A549 (cell line): ENCODE measurements at regions not wholly inside any gene's neighbourhood (a gene's known extent, or its start where the extent isn't known, plus 50 kb on each side); places are given as distances from the start of the nearest gene placed in this dataset.

Source experiments
- ATAC-seq, 2 experiments: fragments of 200-7000 bp in 1 of 2; fragments of >200 bp in 1 of 2; cut with Nextera tagmentation in 1 of 2; cut with Tn5 transposase in 1 of 2; 3 replicates each; pipeline versions ENCODE4 v1.8.0 to v1.9.1; 2018 to 2020; ENCODE audit warnings: mild to moderate bottlenecking in 1 of 2, moderate library complexity in 1 of 2
- CTCF ChIA-PET: fragments of 300-600 bp; sonication (Branson Sonifier 250); formaldehyde crosslinking; extraction: SDS; loops from one replicate; lab custom pipeline; 2021; ENCODE audit warnings: antibody characterized with exemption, inconsistent platforms; lab: Yijun Ruan, JAX
- POLR2A ChIA-PET: fragments of 350-600 bp; formaldehyde crosslinking; extraction: SDS; loops from one replicate; lab custom pipeline; 2021; ENCODE audit warnings: antibody characterized with exemption, inconsistent platforms; lab: Yijun Ruan, JAX
- DNase-seq, 2 experiments: peaks; one replicate each; pipeline versions ENCODE4 v3.0.0 to v3.0.0-alpha.2; 2011 to 2016; ENCODE audit warnings: low read depth in 1 of 2, low spot score in 1 of 2
- FAIRE-seq: peaks from 2 replicates; lab custom pipeline; 2011; peaks lifted over from hg19 to GRCh38; lab: Jason Lieb, UNC
- H3K27ac ChIP-seq, 2 experiments: fragments of >200 bp; sonication (Bioruptor Twin); formaldehyde crosslinking; 3 replicates each; pipeline ENCODE4 v1.5.1; 2016 to 2017
- H3K4me1 ChIP-seq: fragments of >200 bp; sonication (Bioruptor Twin); formaldehyde crosslinking; 3 replicates; pipeline ENCODE4 v1.6.1; 2016
- H3K4me2 ChIP-seq: fragments of >200 bp; sonication (Bioruptor Twin); formaldehyde crosslinking; 3 replicates; pipeline ENCODE4 v1.6.1; 2016
- H3K4me3 ChIP-seq: fragments of >200 bp; sonication (Bioruptor Twin); formaldehyde crosslinking; 3 replicates; pipeline ENCODE4 v1.5.1; 2016
- H3K9me3 ChIP-seq: fragments of >200 bp; sonication (Bioruptor Twin); formaldehyde crosslinking; 3 replicates; pipeline ENCODE4 v1.6.1; 2016
- CBX8 ChIP-seq: fragments of 200-600 bp; sonication (generic); IDR thresholded peaks from 2 replicates; pipeline ENCODE4 v1.6.1; 2016
- CHD2 ChIP-seq: fragments of 150-350 bp; IDR thresholded peaks from 2 replicates; pipeline ENCODE4 v1.6.1; 2014; ENCODE audit warnings: low read length; ENCODE audit not compliant: partially characterized antibody
- FOSL2 ChIP-seq, 2 experiments: fragments of 450-650 bp in 1 of 2; fragments of >200 bp in 1 of 2; sonication (Bioruptor Twin) in 1 of 2; formaldehyde crosslinking; IDR thresholded peaks; 2 replicates each; pipeline versions ENCODE4 v1.5.0 to v1.6.1; 2016 to 2020; ENCODE audit warnings: mild to moderate bottlenecking in 1 of 2, moderate library complexity in 1 of 2
- HOXB5 ChIP-seq: fragments of 250-450 bp; sonication (Bioruptor Pico); IDR thresholded peaks from 2 replicates; pipeline ENCODE4 v1.5.0; 2020; ENCODE audit warnings: mild to moderate bottlenecking, moderate library complexity
- JUNB ChIP-seq: fragments of >200 bp; sonication (Bioruptor Twin); formaldehyde crosslinking; IDR thresholded peaks from 2 replicates; pipeline ENCODE4 v1.6.1; 2016
- MAZ ChIP-seq: fragments of 150-350 bp; IDR thresholded peaks from 2 replicates; pipeline ENCODE4 v1.6.1; 2014; ENCODE audit warnings: antibody characterized with exemption, low read depth, low read length, borderline replicate concordance
- POLR2AphosphoS2 ChIP-seq: conservative IDR thresholded peaks from 2 replicates; pipeline ENCODE4 v1.6.1; 2012; ENCODE audit warnings: low read length, improper control_type of control experiment, inconsistent platforms
- SMC3 ChIP-seq: fragments of >200 bp; sonication (Bioruptor Twin); formaldehyde crosslinking; IDR thresholded peaks from 3 replicates; pipeline ENCODE4 v1.6.1; 2018; ENCODE audit warnings: inconsistent platforms
- TFCP2L1 ChIP-seq: fragments of 250-450 bp; sonication (Bioruptor Pico); IDR thresholded peaks from 2 replicates; pipeline ENCODE4 v1.5.0; 2021; ENCODE audit warnings: mild to moderate bottlenecking
- ZC3H11A ChIP-seq: fragments of 450-650 bp; IDR thresholded peaks from 2 replicates; pipeline ENCODE4 v1.6.1; 2014; ENCODE audit warnings: antibody characterized with exemption, mild to moderate bottlenecking
- WGBS: methylation state at CpG from one replicate; pipeline ENCODE4 v1.1.6; 2017; ENCODE audit errors: missing lambda C conversion rate; 5-methylcytosine and 5-hydroxymethylcytosine counted together
- TF ChIP-seq, protein P1 (sequence below): fragments of >200 bp; sonication (Bioruptor Twin); formaldehyde crosslinking; IDR thresholded peaks from 3 replicates; pipeline ENCODE4 v1.6.1; 2016
- TF ChIP-seq, protein P2 (sequence below): fragments of 450-650 bp; IDR thresholded peaks from 2 replicates; pipeline ENCODE4 v1.6.1; 2014; ENCODE audit warnings: antibody characterized with exemption
- TF ChIP-seq, protein P3 (sequence below): fragments of 250-450 bp; sonication (Bioruptor Pico); IDR thresholded peaks from 2 replicates; pipeline ENCODE4 v1.5.0; 2020; ENCODE audit warnings: low read depth, mild to moderate bottlenecking, moderate library complexity
- TF ChIP-seq, protein P4 (sequence below): fragments of >200 bp; sonication (Bioruptor Twin); formaldehyde crosslinking; IDR thresholded peaks from 3 replicates; pipeline ENCODE4 v1.5.1; 2016
- TF ChIP-seq, protein P5 (sequence below): IDR thresholded peaks from 2 replicates; pipeline ENCODE4 v1.6.1; 2012
- TF ChIP-seq, protein P6 (sequence below): fragments of 150-350 bp; IDR thresholded peaks from 2 replicates; pipeline ENCODE4 v1.6.1; 2014; ENCODE audit warnings: low read depth, mild to moderate bottlenecking, low read length

DNA sequence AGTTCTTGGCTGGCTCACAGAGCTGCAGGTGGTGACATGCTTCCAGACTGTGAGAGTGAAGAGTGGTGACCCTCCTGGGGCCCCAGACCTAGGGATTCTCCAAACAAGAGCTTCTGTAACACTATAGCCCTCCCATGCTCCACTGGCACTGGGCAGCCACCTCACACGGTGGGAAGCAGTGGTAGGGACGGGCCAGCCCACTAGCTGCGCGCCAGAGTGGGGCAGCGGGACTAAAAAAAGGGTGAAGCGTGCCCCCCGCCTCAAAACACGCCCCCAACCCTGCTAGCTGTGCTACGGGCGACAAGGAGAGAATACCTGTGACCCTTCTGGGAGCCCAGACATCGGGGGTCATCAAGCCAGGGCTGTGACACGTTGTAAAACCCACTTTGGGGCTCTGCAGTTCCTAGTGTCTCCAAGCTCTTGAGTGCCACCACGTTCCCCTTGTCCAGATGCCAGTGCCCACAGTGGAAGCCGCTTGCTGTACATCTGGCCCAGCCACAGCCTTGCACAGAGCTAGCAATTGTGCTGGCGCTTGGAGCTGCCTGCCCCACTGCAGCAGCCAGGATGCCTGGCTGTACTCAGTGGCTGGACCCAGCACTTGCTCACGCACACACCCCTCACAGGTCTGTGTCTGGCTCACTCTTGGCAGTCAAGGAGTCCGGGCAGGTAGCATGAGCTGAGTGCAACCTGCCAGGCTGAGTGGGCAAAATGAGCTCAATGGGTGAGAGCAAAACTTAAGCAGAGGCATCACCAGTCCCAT, 100.0 kb downstream of the DCAF12L2 start:
- no peak overlapping the region for H3K4me2 ChIP-seq
- TF ChIP-seq, protein P1, sequence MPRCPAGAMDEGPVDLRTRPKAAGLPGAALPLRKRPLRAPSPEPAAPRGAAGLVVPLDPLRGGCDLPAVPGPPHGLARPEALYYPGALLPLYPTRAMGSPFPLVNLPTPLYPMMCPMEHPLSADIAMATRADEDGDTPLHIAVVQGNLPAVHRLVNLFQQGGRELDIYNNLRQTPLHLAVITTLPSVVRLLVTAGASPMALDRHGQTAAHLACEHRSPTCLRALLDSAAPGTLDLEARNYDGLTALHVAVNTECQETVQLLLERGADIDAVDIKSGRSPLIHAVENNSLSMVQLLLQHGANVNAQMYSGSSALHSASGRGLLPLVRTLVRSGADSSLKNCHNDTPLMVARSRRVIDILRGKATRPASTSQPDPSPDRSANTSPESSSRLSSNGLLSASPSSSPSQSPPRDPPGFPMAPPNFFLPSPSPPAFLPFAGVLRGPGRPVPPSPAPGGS = no peak
- TF ChIP-seq FOSL2 (IDR thresholded peaks at IDR 0.05) = no peak
- no peak for TF ChIP-seq FOSL2 (CRISPR knock-in tag; IDR thresholded peaks at IDR 0.05)
- TF ChIP-seq POLR2AphosphoS2 = no peak
- TF ChIP-seq, protein P2, sequence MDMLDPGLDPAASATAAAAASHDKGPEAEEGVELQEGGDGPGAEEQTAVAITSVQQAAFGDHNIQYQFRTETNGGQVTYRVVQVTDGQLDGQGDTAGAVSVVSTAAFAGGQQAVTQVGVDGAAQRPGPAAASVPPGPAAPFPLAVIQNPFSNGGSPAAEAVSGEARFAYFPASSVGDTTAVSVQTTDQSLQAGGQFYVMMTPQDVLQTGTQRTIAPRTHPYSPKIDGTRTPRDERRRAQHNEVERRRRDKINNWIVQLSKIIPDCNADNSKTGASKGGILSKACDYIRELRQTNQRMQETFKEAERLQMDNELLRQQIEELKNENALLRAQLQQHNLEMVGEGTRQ = no peak
- TF ChIP-seq TFCP2L1 (CRISPR knock-in tag) = no peak
- no peak for TF ChIP-seq ZC3H11A
- TF ChIP-seq, protein P3, sequence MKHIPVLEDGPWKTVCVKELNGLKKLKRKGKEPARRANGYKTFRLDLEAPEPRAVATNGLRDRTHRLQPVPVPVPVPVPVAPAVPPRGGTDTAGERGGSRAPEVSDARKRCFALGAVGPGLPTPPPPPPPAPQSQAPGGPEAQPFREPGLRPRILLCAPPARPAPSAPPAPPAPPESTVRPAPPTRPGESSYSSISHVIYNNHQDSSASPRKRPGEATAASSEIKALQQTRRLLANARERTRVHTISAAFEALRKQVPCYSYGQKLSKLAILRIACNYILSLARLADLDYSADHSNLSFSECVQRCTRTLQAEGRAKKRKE (CRISPR knock-in tag) = no peak
- TF ChIP-seq CBX8 = no peak
- no peak for TF ChIP-seq MAZ
- TF ChIP-seq CHD2 = no peak
- no peak for TF ChIP-seq HOXB5 (CRISPR knock-in tag)
- TF ChIP-seq, protein P4, sequence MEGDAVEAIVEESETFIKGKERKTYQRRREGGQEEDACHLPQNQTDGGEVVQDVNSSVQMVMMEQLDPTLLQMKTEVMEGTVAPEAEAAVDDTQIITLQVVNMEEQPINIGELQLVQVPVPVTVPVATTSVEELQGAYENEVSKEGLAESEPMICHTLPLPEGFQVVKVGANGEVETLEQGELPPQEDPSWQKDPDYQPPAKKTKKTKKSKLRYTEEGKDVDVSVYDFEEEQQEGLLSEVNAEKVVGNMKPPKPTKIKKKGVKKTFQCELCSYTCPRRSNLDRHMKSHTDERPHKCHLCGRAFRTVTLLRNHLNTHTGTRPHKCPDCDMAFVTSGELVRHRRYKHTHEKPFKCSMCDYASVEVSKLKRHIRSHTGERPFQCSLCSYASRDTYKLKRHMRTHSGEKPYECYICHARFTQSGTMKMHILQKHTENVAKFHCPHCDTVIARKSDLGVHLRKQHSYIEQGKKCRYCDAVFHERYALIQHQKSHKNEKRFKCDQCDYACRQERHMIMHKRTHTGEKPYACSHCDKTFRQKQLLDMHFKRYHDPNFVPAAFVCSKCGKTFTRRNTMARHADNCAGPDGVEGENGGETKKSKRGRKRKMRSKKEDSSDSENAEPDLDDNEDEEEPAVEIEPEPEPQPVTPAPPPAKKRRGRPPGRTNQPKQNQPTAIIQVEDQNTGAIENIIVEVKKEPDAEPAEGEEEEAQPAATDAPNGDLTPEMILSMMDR = no peak
- TF ChIP-seq, protein P5, sequence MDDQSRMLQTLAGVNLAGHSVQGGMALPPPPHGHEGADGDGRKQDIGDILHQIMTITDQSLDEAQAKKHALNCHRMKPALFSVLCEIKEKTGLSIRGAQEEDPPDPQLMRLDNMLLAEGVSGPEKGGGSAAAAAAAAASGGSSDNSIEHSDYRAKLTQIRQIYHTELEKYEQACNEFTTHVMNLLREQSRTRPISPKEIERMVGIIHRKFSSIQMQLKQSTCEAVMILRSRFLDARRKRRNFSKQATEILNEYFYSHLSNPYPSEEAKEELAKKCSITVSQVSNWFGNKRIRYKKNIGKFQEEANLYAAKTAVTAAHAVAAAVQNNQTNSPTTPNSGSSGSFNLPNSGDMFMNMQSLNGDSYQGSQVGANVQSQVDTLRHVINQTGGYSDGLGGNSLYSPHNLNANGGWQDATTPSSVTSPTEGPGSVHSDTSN = no peak
- TF ChIP-seq, protein P6, sequence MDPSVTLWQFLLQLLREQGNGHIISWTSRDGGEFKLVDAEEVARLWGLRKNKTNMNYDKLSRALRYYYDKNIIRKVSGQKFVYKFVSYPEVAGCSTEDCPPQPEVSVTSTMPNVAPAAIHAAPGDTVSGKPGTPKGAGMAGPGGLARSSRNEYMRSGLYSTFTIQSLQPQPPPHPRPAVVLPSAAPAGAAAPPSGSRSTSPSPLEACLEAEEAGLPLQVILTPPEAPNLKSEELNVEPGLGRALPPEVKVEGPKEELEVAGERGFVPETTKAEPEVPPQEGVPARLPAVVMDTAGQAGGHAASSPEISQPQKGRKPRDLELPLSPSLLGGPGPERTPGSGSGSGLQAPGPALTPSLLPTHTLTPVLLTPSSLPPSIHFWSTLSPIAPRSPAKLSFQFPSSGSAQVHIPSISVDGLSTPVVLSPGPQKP = no peak
- TF ChIP-seq SMC3 = no peak
- no peak for TF ChIP-seq JUNB
- TF ChIP-seq, all 56 proteins: peak for 0
- ATAC-seq (no peak), DNase-seq (no peak), FAIRE-seq (no peak)
- H3K27ac ChIP-seq = no peak overlapping the region
- ChIA-PET POLR2A (no interaction called here), CTCF (no interaction called here)
- H3K4me3 ChIP-seq = no peak overlapping the region
- WGBS = 0% methylated on average over 1 of the region's 17 CpGs
- H3K9me3 ChIP-seq = no peaks in the 10 kb centered on the region
- H3K4me1 ChIP-seq = no peaks in the 10 kb centered on the region
